ENCODE measurements at regions not wholly inside any gene's neighbourhood (a gene's known extent, or its start where the extent isn't known, plus 50 kb on each side); places are given as distances from the start of the nearest gene placed in this dataset.

- intact Hi-C loops (cut with DNase I; ENCODE audit: low total_unique reads) = no loop called here
- TF ChIP-seq POLR2A (IDR thresholded peaks at IDR 0.05) (no peak), CTCF (IDR thresholded peaks at IDR 0.05) (no peak)
- 88 to 93% methylated on average over 1 of the region's 1 CpG for WGBS, 2 donors
Measured at GRCh38 chr1:63255153-63255552, 67.2 kb upstream of the FOXD3 start.

GRCh38 chr1:63261736-63262458 lies 60.5 kb upstream of the FOXD3 start:
- intact Hi-C loops (cut with DNase I; ENCODE audit: low total_unique reads) = no loop called here
- H3K4me1 ChIP-seq = no peaks in the 10 kb centered on the region
- 60 to 70% methylated on average over 2 of the region's 2 CpGs for WGBS, 2 donors
- H3K36me3 ChIP-seq (ENCODE audit: low read depth, missing control alignments) = no peaks in the 10 kb centered on the region
- no peaks in the 10 kb centered on the region for H3K9me3 ChIP-seq
- H3K27me3 ChIP-seq = no peaks in the 10 kb centered on the region
- TF ChIP-seq POLR2A (IDR thresholded peaks at IDR 0.05) (no peak), CTCF (IDR thresholded peaks at IDR 0.05) (no peak)
- H3K27ac ChIP-seq = no peak overlapping the region
- H3K4me3 ChIP-seq = no peak overlapping the region
- no peak for DNase-seq

More at GRCh38 chr1:63255153-63255552, 67.2 kb upstream of the FOXD3 start:
- Histone ChIP-seq H3K4me3 (no peak overlapping the region), H3K9me3 (no peaks in the 10 kb centered on the region), H3K27ac (no peak overlapping the region), H3K4me1 (no peaks in the 10 kb centered on the region), H3K27me3 (no peaks in the 10 kb centered on the region), H3K36me3 (ENCODE audit: low read depth, missing control alignments) (no peaks in the 10 kb centered on the region)
- DNase-seq = no peak

GRCh38 chr1:63262459-63262770 lies 60.0 kb upstream of the FOXD3 start:
- H3K27me3 ChIP-seq = no peaks in the 10 kb centered on the region
- 85 to 100% methylated on average over 2 to 3 of the region's 3 CpGs for WGBS, 2 donors

GRCh38 chr1:63264161-63264560 lies 58.2 kb upstream of the FOXD3 start:
- DNase-seq = no peak
- WGBS, 2 donors = 62 to 81% methylated on average over 2 of the region's 2 CpGs
- Histone ChIP-seq H3K4me1 (no peaks in the 10 kb centered on the region), H3K27ac (no peak overlapping the region), H3K9me3 (no peaks in the 10 kb centered on the region), H3K36me3 (ENCODE audit: low read depth, missing control alignments) (no peaks in the 10 kb centered on the region), H3K4me3 (no peak overlapping the region), H3K27me3 (no peaks in the 10 kb centered on the region)
- TF ChIP-seq CTCF (IDR thresholded peaks at IDR 0.05) = no peak
- no peak for TF ChIP-seq POLR2A (IDR thresholded peaks at IDR 0.05)
- intact Hi-C loops (cut with DNase I; ENCODE audit: low total_unique reads) = no loop called here

More at GRCh38 chr1:63262459-63262770, 60.0 kb upstream of the FOXD3 start:
- intact Hi-C loops (cut with DNase I; ENCODE audit: low total_unique reads) = no loop called here
- DNase-seq = no peak
- H3K36me3 ChIP-seq (ENCODE audit: low read depth, missing control alignments) = no peaks in the 10 kb centered on the region
- no peaks in the 10 kb centered on the region for H3K4me1 ChIP-seq
- no peak overlapping the region for H3K27ac ChIP-seq
- TF ChIP-seq POLR2A (IDR thresholded peaks at IDR 0.05) (no peak), CTCF (IDR thresholded peaks at IDR 0.05) (no peak)
- H3K9me3 ChIP-seq = no peaks in the 10 kb centered on the region
- no peak overlapping the region for H3K4me3 ChIP-seq

- WGBS, 2 donors = 72 to 81% methylated on average over 3 of the region's 3 CpGs
- intact Hi-C loops (cut with DNase I; ENCODE audit: low total_unique reads) = no loop called here
- Histone ChIP-seq H3K4me3 (no peak overlapping the region), H3K36me3 (ENCODE audit: low read depth, missing control alignments) (no peaks in the 10 kb centered on the region), H3K9me3 (no peaks in the 10 kb centered on the region), H3K27me3 (no peaks in the 10 kb centered on the region), H3K4me1 (no peaks in the 10 kb centered on the region), H3K27ac (no peak overlapping the region)
- TF ChIP-seq POLR2A (IDR thresholded peaks at IDR 0.05) (no peak), CTCF (IDR thresholded peaks at IDR 0.05) (no peak)
- DNase-seq = no peak
Measured at GRCh38 chr1:63266857-63267256, 55.5 kb upstream of the FOXD3 start.

Measured in testis (tissue), 2 donors.